SJCRH30 (cell line): ENCODE measurements at regions not wholly inside any gene's neighbourhood (a gene's known extent, or its start where the extent isn't known, plus 50 kb on each side); places are given as distances from the start of the nearest gene placed in this dataset.
"Not testable (repeated sequence)": the region's sequence is repeated elsewhere in the genome, so short reads cannot be mapped to it uniquely, and the experiment has no call there.

ENCODE experiments used
- DNase-seq, 2 experiments: peaks; one replicate each; pipeline ENCODE4 v3.0.0-alpha.2; 2015 to 2020
- H3K27ac ChIP-seq: fragments of 250-450 bp; sonication (Bioruptor Pico); 2 replicates; pipeline ENCODE4 v1.5.1; 2020; ENCODE audit warnings: mild to moderate bottlenecking, moderate library complexity
- H3K27me3 ChIP-seq: fragments of 250-450 bp; sonication (Bioruptor Pico); 2 replicates; pipeline ENCODE4 v1.5.1; 2020; ENCODE audit warnings: mild to moderate bottlenecking, moderate library complexity
- H3K36me3 ChIP-seq: fragments of 250-450 bp; sonication (Bioruptor Pico); 2 replicates; pipeline ENCODE4 v1.5.1; 2020; ENCODE audit warnings: mild to moderate bottlenecking, moderate library complexity
- H3K4me1 ChIP-seq: fragments of 250-450 bp; sonication (Bioruptor Pico); 2 replicates; pipeline ENCODE4 v1.5.1; 2020; ENCODE audit warnings: mild to moderate bottlenecking, moderate library complexity
- H3K4me3 ChIP-seq: fragments of 250-450 bp; sonication (Bioruptor Pico); 2 replicates; pipeline ENCODE4 v1.5.1; 2020; ENCODE audit warnings: mild to moderate bottlenecking, moderate library complexity
- H3K9me3 ChIP-seq: fragments of 250-450 bp; sonication (Bioruptor Pico); replicated peaks from 2 replicates; pipeline ENCODE4 v1.5.1; 2020; ENCODE audit warnings: mild to moderate bottlenecking, moderate library complexity

DNA sequence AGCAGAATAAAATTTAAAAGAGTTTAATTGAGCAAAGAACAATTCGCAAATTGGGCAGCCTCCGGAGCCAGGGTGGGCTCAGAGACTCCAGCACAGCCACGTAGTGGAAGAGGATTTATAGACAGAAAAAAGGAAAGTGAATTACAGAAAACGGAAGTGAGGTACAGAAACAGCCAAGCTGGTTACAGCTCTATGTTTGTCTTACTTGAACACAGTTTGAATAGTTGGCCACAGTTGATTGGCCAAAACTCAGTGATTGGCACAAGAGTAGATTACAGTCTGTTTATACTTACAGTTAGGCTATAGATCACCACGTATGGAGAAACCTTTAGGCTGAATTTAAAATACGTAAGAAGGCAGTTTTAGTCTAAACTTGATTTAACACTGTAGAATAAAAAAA is 78.8 kb upstream of the NEDD4L start:
- DNase-seq, result no peak

DNA sequence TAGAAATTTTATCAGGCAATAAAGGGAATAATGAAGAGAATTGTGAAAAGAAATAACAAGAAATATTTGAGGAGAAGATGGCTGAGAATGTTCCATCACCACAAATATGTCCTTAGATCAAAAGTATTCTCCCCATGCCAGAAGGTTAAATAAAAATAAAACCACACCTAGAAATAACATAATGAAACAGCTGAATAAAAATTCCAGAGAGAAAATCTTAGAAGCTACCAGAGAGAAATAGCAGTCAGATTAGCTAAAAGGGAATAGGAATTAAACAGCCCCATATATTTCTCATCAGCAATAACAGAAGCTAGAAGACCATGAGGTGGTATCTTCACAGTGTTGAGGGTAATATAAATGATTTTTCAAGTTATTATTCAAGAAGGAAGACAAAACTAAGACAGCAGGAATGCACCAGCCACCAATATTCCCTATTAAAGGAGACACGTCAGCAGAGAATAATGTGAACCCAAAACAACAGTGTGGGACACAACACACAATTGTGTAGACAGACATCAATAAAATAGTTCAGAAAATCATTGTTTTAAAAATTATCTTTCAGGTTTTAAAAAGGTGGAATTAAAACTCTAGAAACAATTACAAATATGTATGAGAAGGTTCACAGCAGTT is 82.0 kb upstream of the NEDD4L start:
- Histone ChIP-seq H3K4me3 (no peak overlapping the region), H3K4me1 (no peaks in the 10 kb centered on the region), H3K9me3 (no peaks in the 10 kb centered on the region), H3K36me3 (no peaks in the 10 kb centered on the region), H3K27me3 (no peaks in the 10 kb centered on the region), H3K27ac (no peak overlapping the region)
- DNase-seq, result no peak

More for the DNA sequence above, 78.8 kb upstream of the NEDD4L start:
- H3K27me3 ChIP-seq, result no peaks in the 10 kb centered on the region
- no peaks in the 10 kb centered on the region for H3K36me3 ChIP-seq
- H3K9me3 ChIP-seq, result no peaks in the 10 kb centered on the region
- H3K4me3 ChIP-seq, result no peak overlapping the region
- H3K4me1 ChIP-seq, result no peaks in the 10 kb centered on the region
- H3K27ac ChIP-seq, result no peak overlapping the region

- DNase-seq, result no peak
- Histone ChIP-seq H3K4me1 (no peaks in the 10 kb centered on the region), H3K4me3 (no peak overlapping the region), H3K9me3 (no peaks in the 10 kb centered on the region), H3K27ac (no peak overlapping the region), H3K36me3 (no peaks in the 10 kb centered on the region), H3K27me3 (no peaks in the 10 kb centered on the region)
Measured at GRCh38 chr18:57961411-57961810, 82.6 kb upstream of the NEDD4L start.

- peak in 1 of 2 experiments; percentile 12 for DNase-seq
- H3K4me3 ChIP-seq, result no peak overlapping the region
- no peaks in the 10 kb centered on the region for H3K9me3 ChIP-seq
- no peaks in the 10 kb centered on the region for H3K4me1 ChIP-seq
- H3K27me3 ChIP-seq, result no peaks in the 10 kb centered on the region
- no peaks in the 10 kb centered on the region for H3K36me3 ChIP-seq
- H3K27ac ChIP-seq, result no peak overlapping the region
Measured at GRCh38 chr18:57959278-57959677, 84.7 kb upstream of the NEDD4L start.

DNA sequence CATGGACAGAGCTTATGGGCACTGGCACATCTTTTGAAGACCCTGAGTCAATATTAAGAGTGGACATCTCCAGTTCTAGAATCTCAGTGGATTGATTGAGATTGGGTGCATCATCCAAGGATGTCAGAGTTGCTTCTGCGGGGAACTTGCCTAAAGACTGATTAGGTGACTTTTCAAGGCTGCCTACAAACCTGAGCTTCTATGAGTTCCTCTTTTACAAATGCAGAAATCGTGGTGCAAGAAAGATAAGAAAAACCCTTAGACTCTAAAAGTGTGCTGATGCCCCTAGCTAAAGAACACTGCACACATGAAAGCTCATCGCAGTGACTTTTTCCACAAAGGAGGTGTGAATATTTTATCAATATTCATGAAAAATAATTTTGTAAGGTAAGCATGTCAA is 86.8 kb upstream of the NEDD4L start:
- Histone ChIP-seq H3K36me3 (no peaks in the 10 kb centered on the region), H3K27ac (no peak overlapping the region), H3K4me1 (no peaks in the 10 kb centered on the region), H3K27me3 (no peaks in the 10 kb centered on the region), H3K9me3 (no peaks in the 10 kb centered on the region), H3K4me3 (no peak overlapping the region)
- no peak for DNase-seq

DNA sequence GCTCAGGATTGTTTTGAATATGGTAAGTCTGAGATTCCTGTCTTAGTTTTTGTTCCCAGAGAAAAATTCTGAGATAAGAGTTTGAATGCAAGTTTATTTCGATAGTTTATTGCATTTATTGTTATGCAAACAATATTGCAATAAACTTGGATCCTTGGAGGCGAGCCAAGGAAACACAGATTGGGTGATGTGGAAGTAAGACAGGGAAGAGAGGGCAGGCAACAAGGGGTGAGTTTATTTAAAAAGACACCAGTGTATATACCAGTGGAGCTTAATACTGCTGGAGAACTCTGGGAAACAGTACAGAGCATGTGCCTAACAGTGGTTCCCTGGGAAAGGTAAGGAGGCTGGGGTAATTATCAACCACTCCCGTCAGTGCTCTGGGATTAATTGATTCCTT is 87.5 kb upstream of the NEDD4L start:
- H3K27ac ChIP-seq, result no peak overlapping the region
- H3K9me3 ChIP-seq, result no peaks in the 10 kb centered on the region
- no peaks in the 10 kb centered on the region for H3K27me3 ChIP-seq
- H3K4me1 ChIP-seq, result no peaks in the 10 kb centered on the region
- no peak overlapping the region for H3K4me3 ChIP-seq
- no peaks in the 10 kb centered on the region for H3K36me3 ChIP-seq
- no peak for DNase-seq

DNA sequence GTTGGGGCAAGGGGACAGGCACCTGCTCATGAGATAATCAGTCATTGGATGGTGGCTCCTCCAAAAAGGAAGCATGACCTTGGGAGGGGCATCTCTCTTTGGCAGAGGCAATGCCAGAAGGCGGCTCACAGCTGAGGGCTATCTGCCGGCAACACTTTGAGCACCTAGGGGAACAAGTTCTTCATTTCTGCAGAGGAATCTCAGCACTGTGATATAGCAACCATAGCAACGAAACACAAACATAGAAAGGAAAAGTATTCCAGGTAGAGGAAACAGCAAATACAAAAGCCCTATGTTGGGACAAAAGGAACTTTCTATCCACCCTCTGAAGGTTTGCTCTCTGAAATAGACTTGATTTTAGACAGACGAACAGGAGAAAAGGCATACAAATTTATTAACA is 89.1 kb upstream of the NEDD4L start:
- Histone ChIP-seq H3K36me3 (no peaks in the 10 kb centered on the region), H3K4me3 (no peak overlapping the region), H3K27me3 (no peaks in the 10 kb centered on the region), H3K9me3 (no peaks in the 10 kb centered on the region), H3K27ac (no peak overlapping the region), H3K4me1 (no peaks in the 10 kb centered on the region)
- DNase-seq, result no peak

- Histone ChIP-seq H3K27ac (no peak overlapping the region), H3K4me3 (no peak overlapping the region), H3K27me3 (no peaks in the 10 kb centered on the region), H3K9me3 (no peaks in the 10 kb centered on the region), H3K4me1 (no peaks in the 10 kb centered on the region), H3K36me3 (no peaks in the 10 kb centered on the region)
- no peak for DNase-seq
Measured at GRCh38 chr18:57953883-57954282, 90.1 kb upstream of the NEDD4L start.

GRCh38 chr18:57951999-57952774 is 91.8 kb upstream of the NEDD4L start:
- no peak for DNase-seq
- Histone ChIP-seq H3K27ac (no peak overlapping the region), H3K27me3 (no peaks in the 10 kb centered on the region), H3K4me3 (no peak overlapping the region), H3K4me1 (no peaks in the 10 kb centered on the region), H3K36me3 (no peaks in the 10 kb centered on the region), H3K9me3 (no peaks in the 10 kb centered on the region)

- no peaks in the 10 kb centered on the region for H3K4me1 ChIP-seq
- no peaks in the 10 kb centered on the region for H3K9me3 ChIP-seq
- no peaks in the 10 kb centered on the region for H3K27me3 ChIP-seq
- H3K27ac ChIP-seq, result no peak overlapping the region
- DNase-seq, result no peak
- H3K4me3 ChIP-seq, result no peak overlapping the region
- no peaks in the 10 kb centered on the region for H3K36me3 ChIP-seq
Measured at GRCh38 chr18:57951117-57951796, 92.8 kb upstream of the NEDD4L start.

DNA sequence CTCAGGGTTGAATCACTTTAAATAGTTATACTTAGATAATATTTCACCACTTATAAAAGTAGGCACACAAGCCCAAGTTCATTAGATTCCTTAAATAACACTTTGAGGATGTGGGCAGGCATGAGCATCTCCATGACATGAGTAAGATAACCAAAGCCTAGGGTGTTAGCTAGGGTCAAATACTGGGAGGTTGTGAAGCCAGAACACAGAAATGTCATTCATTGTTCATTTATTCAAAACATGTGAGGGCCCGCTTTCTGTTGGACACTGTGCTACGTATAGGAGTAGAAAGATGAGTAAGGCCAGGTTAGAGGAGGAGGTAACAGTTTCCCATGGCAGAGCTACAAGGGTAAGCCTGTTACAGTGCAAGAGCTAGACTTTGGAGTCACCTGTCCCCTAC is 93.5 kb upstream of the NEDD4L start:
- H3K36me3 ChIP-seq, result no peaks in the 10 kb centered on the region
- H3K4me3 ChIP-seq, result no peak overlapping the region
- no peak for DNase-seq
- H3K9me3 ChIP-seq, result no peaks in the 10 kb centered on the region
- no peak overlapping the region for H3K27ac ChIP-seq
- no peaks in the 10 kb centered on the region for H3K27me3 ChIP-seq
- H3K4me1 ChIP-seq, result no peaks in the 10 kb centered on the region

DNA sequence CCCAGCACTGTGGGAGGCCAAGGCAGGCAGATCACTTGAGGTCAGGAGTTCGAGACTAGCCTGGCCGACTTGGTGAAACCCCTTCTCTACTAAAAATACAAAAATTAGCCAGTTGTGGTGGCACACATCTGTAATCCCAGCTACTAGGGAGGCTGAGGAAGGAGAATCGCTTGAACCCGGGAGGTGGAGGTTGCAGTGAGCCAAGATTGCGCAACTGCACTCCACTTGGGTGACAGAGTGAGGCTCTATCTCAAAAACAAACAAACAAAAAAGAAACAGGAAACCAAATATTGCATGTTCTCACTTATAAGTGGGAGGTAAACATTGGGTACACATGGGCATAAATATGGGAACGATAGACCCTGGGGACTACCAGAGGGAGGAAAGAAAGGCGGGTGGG is 94.7 kb upstream of the NEDD4L start:
- H3K36me3 ChIP-seq, H3K27me3 ChIP-seq, H3K27ac ChIP-seq, H3K9me3 ChIP-seq, H3K4me3 ChIP-seq, DNase-seq, H3K4me1 ChIP-seq: not testable (repeated sequence)

GRCh38 chr18:57947117-57947516 is 96.9 kb upstream of the NEDD4L start:
- Histone ChIP-seq H3K27ac (no peak overlapping the region), H3K36me3 (no peaks in the 10 kb centered on the region), H3K9me3 (no peaks in the 10 kb centered on the region), H3K27me3 (no peaks in the 10 kb centered on the region), H3K4me3 (no peak overlapping the region), H3K4me1 (no peaks in the 10 kb centered on the region)
- no peak for DNase-seq

- Histone ChIP-seq H3K4me1 (no peaks in the 10 kb centered on the region), H3K27me3 (no peaks in the 10 kb centered on the region), H3K4me3 (no peak overlapping the region), H3K9me3 (no peaks in the 10 kb centered on the region), H3K27ac (no peak overlapping the region), H3K36me3 (no peaks in the 10 kb centered on the region)
- DNase-seq, result no peak
Measured at GRCh38 chr18:57943723-57944122, 100.3 kb upstream of the NEDD4L start.

- Histone ChIP-seq H3K4me3 (no peak overlapping the region), H3K27me3 (no peaks in the 10 kb centered on the region), H3K27ac (no peak overlapping the region), H3K36me3 (no peaks in the 10 kb centered on the region), H3K9me3 (no peaks in the 10 kb centered on the region), H3K4me1 (no peaks in the 10 kb centered on the region)
- DNase-seq, result no peak
Measured at GRCh38 chr18:57942493-57942892, 101.5 kb upstream of the NEDD4L start.
